ENCODE measurements at regions not wholly inside any gene's neighbourhood (a gene's known extent, or its start where the extent isn't known, plus 50 kb on each side); places are given as distances from the start of the nearest gene placed in this dataset.

- no peak for TF ChIP-seq CTCF (IDR thresholded peaks at IDR 0.05; ENCODE audit: low read depth, low read length)
- no peak overlapping the region for H3K4me3 ChIP-seq (ENCODE audit: low read depth, low read length)
- no peak for DNase-seq (ENCODE audit: low read depth, low spot score)
- in situ Hi-C loops (cut with HindIII; ENCODE audit: low sequenced_read_pairs), result no loop called here
Measured at GRCh38 chr2:20552847-20553246, 98.1 kb downstream of the HS1BP3 start.

DNA sequence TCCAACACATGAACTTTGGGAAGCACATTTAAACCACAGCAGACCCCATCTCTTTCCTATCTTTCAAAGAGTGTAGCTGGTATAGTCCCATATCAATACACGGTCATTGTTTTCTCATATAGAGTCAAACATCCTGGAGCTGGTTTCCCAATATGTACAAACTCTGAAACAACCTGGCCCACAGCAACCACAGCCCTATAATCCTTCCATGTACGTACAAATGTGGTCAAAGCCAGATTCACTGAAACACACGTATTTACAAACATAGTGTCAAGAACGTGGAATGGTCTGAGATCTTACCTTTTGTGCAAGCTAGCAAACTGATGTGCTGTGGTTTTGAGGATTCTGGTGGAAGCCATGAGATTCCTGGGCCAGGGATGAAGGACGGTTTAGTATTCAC lies 97.3 kb downstream of the HS1BP3 start:
- in situ Hi-C loops (cut with HindIII; ENCODE audit: low sequenced_read_pairs), result no loop called here
- no peak for DNase-seq (ENCODE audit: low read depth, low spot score)

DNA sequence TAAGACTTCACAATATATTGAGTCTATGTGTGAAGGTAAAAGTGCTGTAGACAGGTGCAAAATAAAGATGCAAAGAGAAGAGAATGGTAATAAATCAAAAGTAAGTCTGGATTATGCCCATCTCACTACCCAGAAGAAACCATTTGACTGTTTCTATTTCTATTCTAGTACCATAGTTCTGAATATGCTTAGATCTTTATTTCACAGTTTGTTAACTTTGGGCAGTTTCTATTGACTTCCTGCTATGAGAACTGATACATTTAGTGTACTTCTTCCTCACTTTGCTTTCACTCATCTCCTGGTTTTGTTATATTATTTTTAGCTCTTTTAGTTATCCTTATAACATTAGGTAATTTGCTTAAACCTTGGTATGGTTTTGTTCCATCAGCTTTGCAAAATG lies 94.9 kb downstream of the HS1BP3 start:
- in situ Hi-C loops (cut with HindIII; ENCODE audit: low sequenced_read_pairs), result no loop called here
- no peak overlapping the region for H3K4me3 ChIP-seq (ENCODE audit: low read depth, low read length)
- no peak for TF ChIP-seq CTCF (IDR thresholded peaks at IDR 0.05; ENCODE audit: low read depth, low read length)
- DNase-seq (ENCODE audit: low read depth, low spot score), result no peak

More for the DNA sequence above, 97.3 kb downstream of the HS1BP3 start:
- TF ChIP-seq CTCF (IDR thresholded peaks at IDR 0.05; ENCODE audit: low read depth, low read length), result no peak
- no peak overlapping the region for H3K4me3 ChIP-seq (ENCODE audit: low read depth, low read length)

- in situ Hi-C loops (cut with HindIII; ENCODE audit: low sequenced_read_pairs), result no loop called here
- DNase-seq (ENCODE audit: low read depth, low spot score), result no peak
- no peak overlapping the region for H3K4me3 ChIP-seq (ENCODE audit: low read depth, low read length)
- no peak for TF ChIP-seq CTCF (IDR thresholded peaks at IDR 0.05; ENCODE audit: low read depth, low read length)
Measured at GRCh38 chr2:20556756-20557155, 94.1 kb downstream of the HS1BP3 start.

DNA sequence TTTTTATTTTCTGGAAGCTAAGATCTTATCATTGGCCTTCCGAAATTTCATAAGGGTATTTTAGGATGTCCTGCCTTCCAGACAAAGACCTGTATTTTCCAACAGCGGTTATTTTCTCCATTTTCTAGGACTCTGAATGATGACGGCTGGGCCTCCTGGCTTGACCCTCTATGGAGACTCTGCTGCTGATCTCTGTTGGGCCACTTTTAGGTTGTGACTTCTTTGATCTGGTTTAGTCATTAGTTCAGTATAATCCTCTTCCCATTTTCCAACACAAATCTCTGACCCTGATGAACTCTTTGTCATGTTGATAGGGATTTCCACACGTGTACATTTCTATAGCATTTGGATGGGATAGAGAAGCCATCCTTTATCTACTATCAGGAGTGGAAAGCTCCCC lies 93.7 kb downstream of the HS1BP3 start:
- DNase-seq (ENCODE audit: low read depth, low spot score), result no peak
- in situ Hi-C loops (cut with HindIII; ENCODE audit: low sequenced_read_pairs), result no loop called here
- no peak overlapping the region for H3K4me3 ChIP-seq (ENCODE audit: low read depth, low read length)
- TF ChIP-seq CTCF (IDR thresholded peaks at IDR 0.05; ENCODE audit: low read depth, low read length), result no peak

- DNase-seq (ENCODE audit: low read depth, low spot score), result no peak
- TF ChIP-seq CTCF (IDR thresholded peaks at IDR 0.05; ENCODE audit: low read depth, low read length), result no peak
- in situ Hi-C loops (cut with HindIII; ENCODE audit: low sequenced_read_pairs), result no loop called here
- no peak overlapping the region for H3K4me3 ChIP-seq (ENCODE audit: low read depth, low read length)
Measured at GRCh38 chr2:20557635-20558034, 93.3 kb downstream of the HS1BP3 start.
